BLaER1 treated with 17β-estradiol and CSF1 and Interleukin-3, amounts not matched to agents 10 nM and 100 nM (cell line): ENCODE measurements at regions not wholly inside any gene's neighbourhood (a gene's known extent, or its start where the extent isn't known, plus 50 kb on each side); places are given as distances from the start of the nearest gene placed in this dataset.
"Not testable (repeated sequence)": the region's sequence is repeated elsewhere in the genome, so short reads cannot be mapped to it uniquely, and the experiment has no call there.

Experiments used
- H3K27ac ChIP-seq, 11 experiments: shearing (Covaris generic); formaldehyde crosslinking; 2 replicates each; pipeline ENCODE4 v1.8.1; 2022
- H3K27me3 ChIP-seq, 11 experiments: shearing (Covaris generic); formaldehyde crosslinking; 2 replicates each; pipeline ENCODE4 v1.8.1; 2022
- H3K36me3 ChIP-seq, 11 experiments: shearing (Covaris generic); formaldehyde crosslinking; 2 replicates each; pipeline ENCODE4 v1.8.1; 2022
- H3K4me1 ChIP-seq, 10 experiments: shearing (Covaris generic); formaldehyde crosslinking; 2 replicates each; pipeline ENCODE4 v1.8.1; 2022
- H3K4me2 ChIP-seq, 11 experiments: shearing (Covaris generic); formaldehyde crosslinking; 2 replicates each; pipeline ENCODE4 v1.8.1; 2022
- H3K4me3 ChIP-seq, 10 experiments: shearing (Covaris generic); formaldehyde crosslinking; 2 replicates each; pipeline ENCODE4 v1.8.1; 2022
- H3K9ac ChIP-seq, 11 experiments: shearing (Covaris generic); formaldehyde crosslinking; 2 replicates each; pipeline ENCODE4 v1.8.1; 2022
- H3K9me3 ChIP-seq, 11 experiments: shearing (Covaris generic); formaldehyde crosslinking; replicated peaks in 1 of 11; 2 replicates each; pipeline ENCODE4 v1.8.1; 2022
- H4K20me1 ChIP-seq, 11 experiments: shearing (Covaris generic); formaldehyde crosslinking; 2 replicates each; pipeline ENCODE4 v1.8.1; 2022
- Cebpa-rat ChIP-seq, 11 experiments: shearing (Covaris generic); IDR thresholded peaks; 2 replicates each; pipeline ENCODE4 v1.8.1; 2022

- not testable (repeated sequence) for H3K9me3 ChIP-seq, H3K27me3 ChIP-seq, H3K36me3 ChIP-seq, H3K4me1 ChIP-seq, H3K27ac ChIP-seq, H4K20me1 ChIP-seq, H3K4me2 ChIP-seq, H3K9ac ChIP-seq, H3K4me3 ChIP-seq
Measured at GRCh38 chr2:181737302-181737701, 57.0 kb upstream of the NEUROD1 start.

DNA sequence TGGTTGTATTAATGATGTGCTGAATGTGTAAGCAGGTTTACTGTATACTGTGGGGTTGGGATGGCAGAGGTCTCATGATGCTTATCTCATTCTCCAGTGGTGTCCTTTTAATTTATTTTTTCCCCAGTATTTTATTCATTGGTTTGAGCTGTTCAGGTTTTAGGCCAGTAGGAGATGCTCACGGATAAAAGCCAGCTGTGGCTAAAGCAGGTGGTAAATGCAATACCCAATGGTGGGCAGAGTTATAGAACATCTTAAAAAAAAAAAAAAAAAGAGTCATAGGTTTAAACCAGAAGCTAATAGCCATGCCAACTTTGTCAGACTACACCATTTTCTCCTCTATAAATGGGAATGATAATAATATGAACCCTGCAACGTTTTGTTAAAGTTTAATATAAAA is 57.8 kb upstream of the NEUROD1 start:
- no peaks in the 10 kb centered on the region for H3K4me1 ChIP-seq
- no peak overlapping the region for H3K4me2 ChIP-seq

DNA sequence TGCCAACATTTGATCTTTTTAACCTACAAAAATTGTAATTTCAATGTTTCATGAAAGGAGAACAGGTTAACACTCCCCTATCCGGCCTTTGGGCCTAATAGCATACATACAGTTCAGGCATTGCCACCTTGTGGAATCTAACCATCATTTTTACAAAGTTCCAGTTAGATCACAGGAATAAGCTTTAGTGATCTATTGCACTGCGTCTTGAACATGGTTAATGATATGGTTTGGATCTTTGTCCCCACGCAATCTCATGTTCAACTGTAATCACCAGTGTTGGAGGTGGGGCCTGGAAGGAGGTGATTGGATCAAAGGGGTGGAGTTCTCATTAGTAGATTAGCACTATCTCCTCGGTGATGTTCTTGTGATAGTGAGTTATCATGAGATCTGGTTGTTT is 58.2 kb upstream of the NEUROD1 start:
- TF ChIP-seq Cebpa-rat (IDR thresholded peaks at IDR 0.05): no peak
- no peak overlapping the region for H3K9ac ChIP-seq
- H3K4me2 ChIP-seq: no peak overlapping the region
- H3K27me3 ChIP-seq: no peaks in the 10 kb centered on the region
- no peaks in the 10 kb centered on the region for H3K36me3 ChIP-seq
- no peaks in the 10 kb centered on the region for H4K20me1 ChIP-seq
- H3K4me1 ChIP-seq: no peaks in the 10 kb centered on the region
- H3K9me3 ChIP-seq: peaks cover 0 to 8% (median 4%) of the 10 kb centered on the region in 11 experiments; a peak in 7 of 22 replicates
- H3K4me3 ChIP-seq: no peak overlapping the region
- H3K27ac ChIP-seq: no peak overlapping the region

More for the DNA sequence above, 57.8 kb upstream of the NEUROD1 start:
- Histone ChIP-seq H3K9ac (no peak overlapping the region), H3K27ac (no peak overlapping the region), H3K4me3 (no peak overlapping the region), H3K9me3 (peaks cover 0 to 8% (median 4%) of the 10 kb centered on the region in 11 experiments; a peak in 7 of 22 replicates), H3K27me3 (no peaks in the 10 kb centered on the region), H4K20me1 (no peaks in the 10 kb centered on the region), H3K36me3 (no peaks in the 10 kb centered on the region)
- TF ChIP-seq Cebpa-rat (IDR thresholded peaks at IDR 0.05): no peak

- no peak for TF ChIP-seq Cebpa-rat (IDR thresholded peaks at IDR 0.05)
- no peak overlapping the region for H3K9ac ChIP-seq
- no peaks in the 10 kb centered on the region for H4K20me1 ChIP-seq
- H3K4me3 ChIP-seq: no peak overlapping the region
- no peak overlapping the region for H3K4me2 ChIP-seq
- H3K4me1 ChIP-seq: no peaks in the 10 kb centered on the region
- H3K27me3 ChIP-seq: no peaks in the 10 kb centered on the region
- no peaks in the 10 kb centered on the region for H3K9me3 ChIP-seq
- H3K36me3 ChIP-seq: no peaks in the 10 kb centered on the region
- no peak overlapping the region for H3K27ac ChIP-seq
Measured at GRCh38 chr2:181741756-181742155, 61.4 kb upstream of the NEUROD1 start.

GRCh38 chr2:181742361-181742760 is 62.0 kb upstream of the NEUROD1 start:
- Histone ChIP-seq H3K4me2 (no peak overlapping the region), H3K9ac (no peak overlapping the region), H3K27ac (no peak overlapping the region), H3K4me1 (no peaks in the 10 kb centered on the region), H4K20me1 (no peaks in the 10 kb centered on the region), H3K9me3 (no peaks in the 10 kb centered on the region), H3K36me3 (no peaks in the 10 kb centered on the region), H3K4me3 (no peak overlapping the region), H3K27me3 (no peaks in the 10 kb centered on the region)
- TF ChIP-seq Cebpa-rat (IDR thresholded peaks at IDR 0.05): no peak

GRCh38 chr2:181742922-181743722 is 62.8 kb upstream of the NEUROD1 start:
- Histone ChIP-seq H3K36me3 (no peaks in the 10 kb centered on the region), H3K27ac (no peak overlapping the region), H3K4me3 (no peak overlapping the region), H4K20me1 (no peaks in the 10 kb centered on the region), H3K4me1 (no peaks in the 10 kb centered on the region), H3K4me2 (no peak overlapping the region), H3K27me3 (no peaks in the 10 kb centered on the region), H3K9ac (no peak overlapping the region), H3K9me3 (no peaks in the 10 kb centered on the region; a peak in 1 of 22 replicates)
- TF ChIP-seq Cebpa-rat (IDR thresholded peaks at IDR 0.05): no peak

DNA sequence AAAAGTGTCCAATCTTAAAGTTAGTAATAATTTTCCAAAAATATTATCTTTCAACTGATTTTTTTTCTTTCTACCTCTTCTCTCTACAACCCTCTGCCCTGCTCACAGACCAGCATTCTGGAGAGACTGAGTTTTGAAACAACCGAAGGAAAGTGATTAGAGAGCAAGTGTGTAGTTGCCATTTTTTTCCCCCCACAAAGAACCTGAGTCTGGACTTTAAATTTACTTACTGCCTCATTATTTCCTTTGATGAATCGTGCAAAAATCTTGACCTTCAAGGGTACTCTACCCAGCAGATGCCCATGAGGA is 63.4 kb upstream of the NEUROD1 start:
- Histone ChIP-seq H3K4me2 (no peak overlapping the region), H3K9me3 (no peaks in the 10 kb centered on the region; a peak in 1 of 22 replicates), H3K27ac (no peak overlapping the region), H3K4me3 (no peak overlapping the region), H4K20me1 (no peaks in the 10 kb centered on the region), H3K36me3 (no peaks in the 10 kb centered on the region), H3K9ac (no peak overlapping the region), H3K4me1 (no peaks in the 10 kb centered on the region), H3K27me3 (no peaks in the 10 kb centered on the region)
- no peak for TF ChIP-seq Cebpa-rat (IDR thresholded peaks at IDR 0.05)

GRCh38 chr2:181745796-181746540 is 65.7 kb upstream of the NEUROD1 start:
- TF ChIP-seq Cebpa-rat (IDR thresholded peaks at IDR 0.05): no peak
- no peaks in the 10 kb centered on the region for H3K36me3 ChIP-seq
- no peaks in the 10 kb centered on the region for H3K27me3 ChIP-seq
- no peak overlapping the region for H3K4me3 ChIP-seq
- no peaks in the 10 kb centered on the region; a peak in 1 of 22 replicates for H3K9me3 ChIP-seq
- no peak overlapping the region for H3K9ac ChIP-seq
- no peaks in the 10 kb centered on the region for H4K20me1 ChIP-seq
- H3K4me2 ChIP-seq: no peak overlapping the region
- H3K4me1 ChIP-seq: no peaks in the 10 kb centered on the region
- no peak overlapping the region for H3K27ac ChIP-seq

DNA sequence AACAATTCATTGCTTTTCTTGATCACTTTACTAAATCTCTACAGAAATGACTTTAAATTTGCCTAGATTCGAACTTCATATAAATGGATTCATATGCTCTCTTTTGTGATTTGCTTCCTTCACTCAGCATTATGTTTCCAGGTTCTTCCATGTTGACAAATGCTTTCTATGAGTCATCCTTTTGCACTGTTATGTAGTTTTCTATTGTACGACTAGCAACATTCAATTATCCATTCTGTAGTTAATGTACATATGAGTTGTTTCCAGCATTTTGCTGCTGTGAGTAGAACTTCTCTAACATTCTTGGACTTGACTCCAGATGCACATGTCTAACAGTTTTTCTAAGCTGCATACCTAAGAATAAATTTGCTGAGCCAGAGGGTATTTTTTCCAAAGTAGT is 66.5 kb upstream of the NEUROD1 start:
- H4K20me1 ChIP-seq: no peaks in the 10 kb centered on the region
- H3K9ac ChIP-seq: no peak overlapping the region
- no peak for TF ChIP-seq Cebpa-rat (IDR thresholded peaks at IDR 0.05)
- H3K27me3 ChIP-seq: no peaks in the 10 kb centered on the region
- H3K9me3 ChIP-seq: no peaks in the 10 kb centered on the region; a peak in 1 of 22 replicates
- H3K27ac ChIP-seq: no peak overlapping the region
- no peaks in the 10 kb centered on the region for H3K36me3 ChIP-seq
- no peaks in the 10 kb centered on the region for H3K4me1 ChIP-seq
- no peak overlapping the region for H3K4me3 ChIP-seq
- H3K4me2 ChIP-seq: no peak overlapping the region

GRCh38 chr2:181750305-181750704 is 70.0 kb upstream of the NEUROD1 start:
- Histone ChIP-seq H3K4me2 (no peak overlapping the region), H3K4me3 (no peak overlapping the region), H3K4me1 (no peaks in the 10 kb centered on the region), H3K9ac (no peak overlapping the region), H3K9me3 (no peaks in the 10 kb centered on the region; a peak in 1 of 22 replicates), H3K36me3 (no peaks in the 10 kb centered on the region), H3K27me3 (no peaks in the 10 kb centered on the region), H4K20me1 (no peaks in the 10 kb centered on the region), H3K27ac (no peak overlapping the region)
- TF ChIP-seq Cebpa-rat (IDR thresholded peaks at IDR 0.05): no peak
